Fibroblast of skin of back (primary cell): ENCODE measurements at regions not wholly inside any gene's neighbourhood (a gene's known extent, or its start where the extent isn't known, plus 50 kb on each side); places are given as distances from the start of the nearest gene placed in this dataset.
A peak's percentile ranks its signal among the peaks of the same experiment; 100 is the strongest.

ENCODE experiments used
- DNase-seq: peaks from one replicate; pipeline ENCODE4 v3.0.0-alpha.2; 2013

GRCh38 chr4:129420637-129421036, 324.7 kb downstream of the C4orf33 start:
- DNase-seq = no peak

DNA sequence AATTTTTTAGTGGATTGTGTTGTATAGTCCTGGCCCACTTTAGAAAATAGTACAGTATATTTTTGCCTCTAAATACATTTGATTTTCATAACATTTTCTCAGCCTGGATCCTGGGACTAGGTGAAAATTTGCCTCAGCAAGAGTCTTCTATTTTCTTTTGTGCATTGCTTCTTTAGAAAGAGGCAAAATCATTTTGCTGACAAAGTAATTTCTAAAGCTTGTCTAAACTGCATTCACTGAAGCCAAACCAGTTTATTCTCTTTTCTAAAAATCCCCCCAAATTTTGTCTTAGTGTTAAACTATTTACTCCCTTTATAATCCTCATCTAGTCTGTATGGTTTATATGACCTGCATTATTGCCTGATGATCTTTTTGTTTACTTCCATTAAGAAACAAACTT, 326.3 kb downstream of the C4orf33 start:
- no peak for DNase-seq

DNA sequence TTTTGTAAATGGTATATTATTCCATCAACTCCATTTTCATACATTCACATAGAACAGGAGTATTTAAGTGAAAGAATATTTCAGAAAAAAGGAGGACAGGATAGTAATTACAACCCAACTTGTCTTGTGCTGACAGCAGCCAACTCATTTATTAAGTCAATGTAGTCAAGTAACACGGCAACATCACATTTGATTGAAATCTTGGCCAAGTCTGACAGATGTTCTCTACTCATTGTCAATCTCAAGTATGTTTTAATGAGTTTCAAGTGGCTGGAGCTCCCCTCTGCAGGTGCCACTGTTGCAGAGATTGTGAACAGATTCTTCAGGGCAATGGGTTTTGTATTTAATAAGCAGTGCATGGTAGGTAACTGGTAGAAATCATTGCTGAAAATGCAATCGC, 332.5 kb downstream of the C4orf33 start:
- DNase-seq = no peak

GRCh38 chr4:129429581-129430320, 333.8 kb downstream of the C4orf33 start:
- peak; percentile 6 for DNase-seq

DNA sequence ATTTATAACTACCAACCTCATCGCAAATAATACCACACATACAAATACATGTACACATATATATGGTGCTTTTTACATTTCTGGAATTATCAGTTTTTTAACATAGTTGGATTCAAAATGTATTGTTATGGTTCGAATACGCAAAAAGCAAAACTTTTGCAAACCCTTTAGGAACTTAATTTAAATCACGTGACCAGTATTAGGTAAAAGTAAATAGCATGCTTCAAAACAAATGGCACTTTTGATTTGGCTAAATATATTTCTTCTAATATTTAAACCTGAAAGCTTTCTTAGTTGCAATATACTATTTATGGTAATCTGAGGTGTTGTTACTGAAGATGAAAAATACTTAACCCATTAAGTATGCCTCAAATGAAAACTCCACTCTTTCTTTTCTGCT, 341.4 kb downstream of the C4orf33 start:
- DNase-seq = no peak

DNA sequence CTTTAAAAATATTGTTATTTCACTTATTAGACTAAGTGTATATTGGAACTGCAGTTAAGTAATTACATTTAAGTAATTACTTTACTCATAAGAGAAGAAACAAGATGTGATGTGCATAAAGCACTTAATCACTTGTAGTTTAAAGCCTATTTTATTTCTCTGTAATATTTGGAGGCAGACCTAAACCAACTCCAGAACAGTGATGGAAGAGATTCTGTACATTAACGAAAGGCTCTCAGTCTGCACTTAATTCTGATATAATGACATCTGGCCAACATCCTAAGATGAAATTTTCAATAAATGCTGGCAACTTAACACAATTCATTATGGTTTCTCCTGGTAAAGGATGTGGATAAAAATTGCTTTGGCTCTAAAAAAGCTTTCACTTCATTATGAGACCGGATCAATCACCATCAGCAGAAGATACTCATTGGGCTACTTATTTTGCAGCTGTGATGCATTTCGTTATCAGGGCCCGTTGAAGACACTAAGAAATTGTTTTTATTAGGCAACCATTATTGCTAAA, 342.6 kb downstream of the C4orf33 start:
- no peak for DNase-seq

DNA sequence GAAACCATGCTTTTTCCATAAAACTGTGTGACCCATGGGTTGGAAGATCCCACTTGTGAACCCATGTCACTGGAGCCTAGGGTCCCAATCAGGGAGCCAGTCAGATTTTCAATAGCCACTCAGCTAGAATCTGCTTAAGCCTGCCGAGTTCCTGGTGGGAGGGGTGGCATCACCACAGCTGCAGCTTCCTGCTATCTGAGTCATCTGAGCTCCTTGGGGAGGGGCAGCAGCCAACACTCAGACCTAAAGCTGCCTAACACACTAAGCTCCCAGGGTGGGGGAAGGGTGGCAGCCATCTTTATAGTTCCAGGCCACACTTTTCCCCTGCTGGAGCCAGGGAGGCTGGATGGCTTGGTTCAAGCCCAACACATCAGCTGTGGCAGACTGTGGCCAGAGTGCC, 350.1 kb downstream of the C4orf33 start:
- peak; percentile 67 for DNase-seq

DNA sequence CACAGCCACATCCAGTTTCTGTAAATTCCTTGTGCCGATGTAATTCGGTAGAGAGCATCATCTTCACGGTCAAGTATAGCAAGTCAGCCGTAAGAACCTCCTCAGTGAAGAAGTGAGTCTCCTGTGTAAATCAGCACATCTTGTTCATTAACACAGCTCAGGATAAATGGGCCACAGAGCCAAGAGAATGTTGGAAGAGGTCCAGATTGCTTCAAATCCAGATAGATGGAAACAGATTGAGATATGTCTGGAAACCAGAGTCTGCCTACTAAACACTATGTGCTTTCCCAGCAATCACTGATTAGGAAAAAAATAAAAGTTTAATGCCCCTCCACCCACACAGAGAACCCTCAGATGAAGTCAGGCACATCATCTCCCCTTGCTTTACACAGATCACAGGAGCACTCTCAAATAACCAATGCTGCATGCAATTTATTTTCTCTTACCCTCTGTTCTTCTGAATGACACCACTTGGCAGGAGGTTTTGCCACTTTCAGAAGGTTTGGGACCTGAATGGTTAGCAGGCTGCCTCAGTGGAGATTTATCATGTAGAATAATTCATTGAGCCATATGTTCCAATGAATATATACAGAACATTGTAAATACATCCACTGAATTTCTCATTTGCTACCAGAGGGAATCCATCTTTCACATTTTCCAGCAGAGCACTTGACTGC, 357.7 kb downstream of the C4orf33 start:
- DNase-seq = no peak

- no peak for DNase-seq
Measured at GRCh38 chr4:129455482-129455881, 359.5 kb downstream of the C4orf33 start.

DNA sequence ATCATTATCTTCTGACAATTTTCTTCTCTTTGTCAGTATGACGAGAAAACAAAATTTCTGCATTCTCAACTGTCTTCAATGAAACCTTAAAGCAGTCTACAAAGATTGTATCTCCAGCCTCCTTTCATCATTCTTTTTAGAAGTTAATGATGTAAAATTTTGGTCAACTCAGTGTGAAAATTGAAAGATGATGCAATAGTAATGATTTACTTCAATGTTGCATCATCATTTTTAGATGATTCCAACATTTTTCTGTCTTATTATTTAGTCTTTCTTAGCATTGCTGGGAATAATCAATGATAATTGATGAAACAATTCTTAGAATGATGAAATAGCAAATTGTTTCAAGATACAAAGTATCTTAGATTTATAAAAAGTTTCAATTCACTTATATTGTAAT, 372.7 kb downstream of the C4orf33 start:
- no peak for DNase-seq

DNA sequence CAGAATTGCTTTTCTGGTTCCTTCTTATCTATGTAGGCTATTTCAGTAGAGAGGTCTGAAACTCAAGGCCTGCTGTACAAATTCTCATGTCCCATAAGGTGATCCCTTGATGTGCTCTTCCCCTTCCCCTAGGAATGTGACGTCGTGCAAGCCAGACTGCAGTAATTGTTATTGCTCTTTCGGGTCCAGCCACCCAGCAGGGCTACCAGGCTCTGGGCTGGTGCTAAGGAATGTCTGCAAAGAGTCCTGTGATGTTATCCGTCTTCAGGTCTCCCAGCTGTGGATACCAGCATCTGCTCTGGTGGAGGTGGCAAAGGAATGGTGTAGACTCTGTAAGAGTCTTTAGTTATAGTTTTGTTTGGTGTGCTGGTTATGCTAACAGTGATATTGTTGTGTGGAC, 378.7 kb downstream of the C4orf33 start:
- DNase-seq = no peak

DNA sequence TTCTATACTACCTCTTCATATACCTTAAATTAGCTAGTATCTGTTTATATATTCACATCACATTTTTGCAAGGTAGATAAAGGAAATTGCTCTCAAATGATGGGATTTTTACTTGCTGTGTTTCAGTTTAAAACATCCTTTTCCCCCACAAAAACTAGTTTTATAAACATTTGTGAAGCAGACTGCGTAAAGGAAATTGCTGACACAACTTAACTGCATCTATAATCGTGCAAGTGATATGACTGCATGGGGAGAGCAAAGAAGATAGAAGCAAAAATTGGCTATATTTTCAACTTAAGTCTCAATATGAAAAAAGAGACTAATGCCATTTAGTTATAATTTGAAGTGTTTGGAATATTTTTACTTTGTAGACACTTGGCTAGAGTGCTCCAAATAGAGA, 385.2 kb downstream of the C4orf33 start:
- DNase-seq = no peak

DNA sequence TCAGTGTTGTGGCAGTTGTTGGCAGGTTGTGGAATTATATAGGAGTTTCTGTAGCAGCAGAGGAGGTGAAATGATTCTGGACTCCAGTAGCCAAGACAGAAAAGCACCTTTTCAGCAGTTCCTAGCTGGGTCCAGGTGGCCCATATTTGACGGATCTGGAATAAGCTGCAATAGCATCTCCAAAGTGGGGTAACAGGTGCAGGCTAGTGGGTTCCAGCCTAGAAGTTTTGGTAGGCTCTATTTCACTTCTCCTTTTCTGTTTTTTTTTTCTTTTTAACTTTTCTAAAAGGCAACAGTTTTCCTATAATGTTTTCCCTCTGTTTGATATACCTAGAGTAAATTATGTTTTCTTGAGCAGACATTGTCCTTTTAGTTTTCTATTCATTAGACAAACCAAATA, 392.5 kb downstream of the C4orf33 start:
- no peak for DNase-seq

DNA sequence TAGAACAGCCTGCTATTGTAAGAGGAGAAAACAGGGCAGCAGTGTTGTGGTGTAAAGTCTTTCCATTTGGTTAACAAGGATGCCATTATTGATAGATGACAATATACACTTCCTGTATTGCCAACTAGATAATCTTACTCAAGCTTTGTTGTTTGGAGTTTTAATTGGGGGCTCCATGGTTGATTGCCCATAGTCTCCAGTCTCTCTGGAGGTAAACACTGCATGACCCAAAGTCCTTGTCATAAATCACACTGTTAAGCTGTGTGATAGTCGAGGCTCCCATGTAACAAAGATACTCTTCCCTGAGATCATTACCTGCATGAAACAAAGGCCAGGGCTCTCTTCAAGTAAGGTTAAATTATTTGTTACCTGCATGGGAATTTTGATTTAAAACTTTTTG, 394.6 kb downstream of the C4orf33 start:
- no peak for DNase-seq

- no peak for DNase-seq
Measured at GRCh38 chr4:129498626-129499025, 402.7 kb downstream of the C4orf33 start.

DNA sequence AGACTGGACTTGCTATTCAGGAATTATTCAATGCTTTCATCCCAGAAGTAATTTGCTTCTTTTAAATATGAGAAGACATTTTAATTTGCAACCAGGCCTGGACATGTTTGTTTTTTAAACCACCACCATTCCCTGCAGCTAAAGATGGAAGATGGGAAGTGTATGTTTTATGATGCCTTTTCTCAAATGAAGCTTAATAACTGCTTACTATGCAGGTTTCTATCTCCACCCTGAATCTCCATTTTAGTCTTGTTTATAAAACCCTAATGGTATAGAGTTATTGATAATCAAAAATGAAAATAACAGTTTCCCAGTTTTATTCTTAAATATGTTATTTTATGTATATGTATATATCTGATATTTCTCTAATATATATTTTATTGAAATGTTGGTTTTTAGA, 418.9 kb downstream of the C4orf33 start:
- no peak for DNase-seq

GRCh38 chr4:129515356-129515755, 419.4 kb downstream of the C4orf33 start:
- no peak for DNase-seq

DNA sequence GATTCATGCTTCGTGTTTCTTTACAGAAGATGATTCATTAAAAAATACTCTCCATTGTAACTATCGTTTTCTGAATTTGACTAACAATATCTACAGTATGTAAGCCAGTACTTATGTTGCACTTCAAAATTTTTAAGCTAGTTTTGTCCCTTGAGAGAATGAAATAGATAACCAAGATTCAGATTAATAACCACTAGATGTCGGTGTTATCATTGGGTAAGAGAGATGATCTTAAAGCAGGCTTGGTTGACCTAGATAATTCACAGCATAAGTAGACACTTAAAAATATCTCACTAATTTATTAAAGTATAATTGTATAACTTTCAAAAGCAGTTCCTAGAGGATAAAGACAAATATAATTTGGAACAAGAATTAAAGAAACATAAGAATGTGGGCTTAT, 430.9 kb downstream of the C4orf33 start:
- no peak for DNase-seq

GRCh38 chr4:129531253-129531652, 435.3 kb downstream of the C4orf33 start:
- DNase-seq = no peak

GRCh38 chr4:129532573-129532972, 436.6 kb downstream of the C4orf33 start:
- no peak for DNase-seq

GRCh38 chr4:129543299-129543698, 447.3 kb downstream of the C4orf33 start:
- no peak for DNase-seq

DNA sequence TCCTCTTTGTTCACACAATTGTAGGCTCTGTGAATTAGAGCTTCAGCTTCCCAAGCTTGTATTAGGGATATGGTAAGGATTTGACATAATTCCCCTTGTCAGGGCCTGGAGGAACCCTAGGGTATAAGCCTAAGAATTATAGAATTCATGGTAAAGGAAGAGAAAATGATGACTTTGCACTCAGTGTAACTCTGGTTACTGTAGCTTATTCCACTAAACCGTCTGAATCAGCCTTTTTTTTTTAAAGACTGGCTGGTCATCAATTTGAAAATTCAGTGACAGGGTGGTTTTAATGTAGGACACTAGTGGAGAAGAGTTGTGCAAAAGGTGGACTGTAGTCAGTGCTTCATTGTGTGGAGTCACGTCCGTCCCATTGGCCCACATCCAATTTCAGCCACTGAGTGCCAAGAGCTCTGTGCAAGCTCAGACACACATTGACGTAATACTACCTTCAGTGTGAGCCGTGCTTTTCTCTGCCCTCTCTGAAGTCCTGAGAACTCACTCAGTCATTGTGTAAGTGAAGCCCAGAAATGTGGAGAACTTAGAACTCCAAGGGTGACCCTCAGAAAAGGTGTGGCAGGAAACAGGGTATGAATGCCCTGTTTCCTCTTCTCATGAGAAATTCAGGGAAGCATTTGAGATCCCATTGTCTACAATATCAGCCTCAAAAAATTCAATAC, 449.8 kb downstream of the C4orf33 start:
- DNase-seq = no peak

DNA sequence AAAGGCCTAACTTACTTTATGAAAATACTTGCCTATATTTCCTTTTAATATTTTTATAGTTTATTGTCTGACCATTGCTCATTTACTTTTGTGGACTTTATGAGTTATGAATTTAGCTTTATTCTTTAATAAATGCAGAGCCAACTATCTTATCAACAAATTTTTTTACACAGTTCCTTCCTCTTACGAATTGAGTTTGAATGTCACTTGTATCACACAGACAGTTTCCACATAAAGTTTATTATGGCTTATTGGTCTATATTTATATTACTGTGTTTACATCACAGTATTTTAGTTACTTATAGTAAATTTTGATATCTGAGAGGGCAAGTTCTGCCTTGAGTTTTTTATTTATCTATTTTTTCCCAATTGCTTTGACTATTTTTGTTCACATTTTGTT, 450.6 kb downstream of the C4orf33 start:
- no peak for DNase-seq
